Uterus (tissue), 2 donors: ENCODE measurements at regions not wholly inside any gene's neighbourhood (a gene's known extent, or its start where the extent isn't known, plus 50 kb on each side); places are given as distances from the start of the nearest gene placed in this dataset.

Experiments used
- CTCF ChIP-seq, 4 experiments: fragments of 200-600 bp in 2 of 4; fragments of 450-650 bp in 2 of 4; sonication (generic) in 2 of 4; IDR thresholded peaks; one replicate each; pipeline ENCODE4 v1.5.1; 2016 to 2019; ENCODE audit warnings: antibody characterized with exemption in 4 of 4, mild to moderate bottlenecking in 2 of 4, moderate library complexity in 1 of 4
- POLR2A ChIP-seq, 2 donors: fragments of 450-650 bp; IDR thresholded peaks; one replicate each; pipeline ENCODE4 v1.6.1; 2016; ENCODE audit warnings: antibody characterized with exemption in 2 of 2, mild to moderate bottlenecking in 1 of 2, moderate library complexity in 1 of 2

DNA sequence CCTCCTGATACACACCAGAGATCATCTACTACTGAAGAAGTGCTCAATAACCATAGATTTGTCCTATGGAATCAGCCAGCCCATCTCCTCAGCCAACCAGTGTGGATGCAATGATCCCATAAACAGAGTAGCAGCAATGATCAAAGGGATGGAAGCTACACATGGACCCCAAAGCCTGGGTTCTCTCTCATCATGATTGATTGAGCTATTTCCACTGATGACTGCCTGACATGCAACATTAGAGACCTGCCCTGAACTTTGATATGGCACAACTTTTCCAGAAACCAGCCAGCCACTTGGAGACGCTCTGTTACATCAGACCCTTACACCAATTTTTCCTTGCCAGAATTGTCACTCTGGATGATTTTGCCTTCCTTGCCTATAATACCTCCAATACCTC is 471.6 kb downstream of the BUD13 start:
- no peak for TF ChIP-seq CTCF (IDR thresholded peaks at IDR 0.05)
- no peak for TF ChIP-seq POLR2A (IDR thresholded peaks at IDR 0.05)
